HepG2 (cell line): ENCODE measurements at regions not wholly inside any gene's neighbourhood (a gene's known extent, or its start where the extent isn't known, plus 50 kb on each side); places are given as distances from the start of the nearest gene placed in this dataset.

Experiments used
- ATAC-seq: fragments of 200-7000 bp; cut with Tn5 transposase; 3 replicates; pipeline ENCODE4 v1.9.1; 2020; ENCODE audit warnings: mild to moderate bottlenecking, moderate library complexity
- BruUV-seq: library from RNA; stranded (reverse); fragments of 400-500 nt; replicated peaks from 2 replicates; lab custom pipeline; 2021; lab: Mats Ljungman, UMichigan
- CTCF ChIA-PET: fragments of 300-600 bp; formaldehyde crosslinking; extraction: SDS; loops from one replicate; lab custom pipeline; 2021; ENCODE audit warnings: low total read pairs, inconsistent platforms, low intra/inter-chr PET ratio; lab: Yijun Ruan, JAX
- POLR2A ChIA-PET: fragments of 350-600 bp; sonication (Branson Sonifier 250); formaldehyde crosslinking; loops from one replicate; lab custom pipeline; 2020; ENCODE audit warnings: antibody characterized with exemption, inconsistent platforms; lab: Yijun Ruan, JAX
- DNase-seq: peaks from one replicate; pipeline ENCODE4 v3.0.0-alpha.2; 2015; ENCODE audit warnings: low spot score
- FAIRE-seq: peaks from 3 replicates; lab custom pipeline; 2011; peaks lifted over from hg19 to GRCh38; lab: Jason Lieb, UNC
- H2AFZ ChIP-seq: one replicate; pipeline ENCODE4 v1.6.1; 2011; ENCODE audit warnings: low read length, inconsistent platforms
- H3K27ac ChIP-seq: fragments of 300-600 bp; 3 replicates; pipeline ENCODE4 v1.8.0; 2011; ENCODE audit warnings: mixed run types, mild to moderate bottlenecking, mixed read lengths, low read length, inconsistent platforms; ENCODE audit not compliant: insufficient read depth; ENCODE audit errors: extremely low read length
- H3K27me3 ChIP-seq, 2 experiments: fragments of 200-600 bp in 1 of 2; 2 replicates in 1 of 2; 3 replicates in 1 of 2; pipeline versions ENCODE4 v1.6.0 to v1.8.0; 2011; ENCODE audit warnings: low read length in 2 of 2, mild to moderate bottlenecking in 2 of 2, moderate library complexity in 2 of 2, inconsistent platforms in 1 of 2; ENCODE audit not compliant: insufficient read depth in 2 of 2, control insufficient read depth in 1 of 2
- H3K36me3 ChIP-seq, 2 experiments: fragments of 200-600 bp in 1 of 2; replicated peaks in 1 of 2; 2 replicates in 1 of 2; 3 replicates in 1 of 2; pipeline versions ENCODE4 v1.5.1 to v1.8.0; 2011; ENCODE audit warnings: low read length in 2 of 2, inconsistent platforms in 1 of 2; ENCODE audit not compliant: insufficient read depth in 2 of 2, control insufficient read depth in 1 of 2
- H3K4me1 ChIP-seq: 2 replicates; pipeline ENCODE4 v1.5.1; 2012; ENCODE audit warnings: low read length, inconsistent platforms; ENCODE audit not compliant: insufficient read depth
- H3K4me2 ChIP-seq: 2 replicates; pipeline ENCODE4 v1.6.0; 2011; ENCODE audit warnings: low read depth, low read length, inconsistent platforms
- H3K4me3 ChIP-seq, 3 experiments: fragments of 200-600 bp in 1 of 3; sonication (generic), shearing (Covaris generic) in 1 of 3; replicated peaks in 1 of 3; 2 replicates each; pipeline ENCODE4 v1.5.1; 2011 to 2016; ENCODE audit warnings: low read length in 3 of 3, inconsistent platforms in 2 of 3, low read depth in 2 of 3, mild to moderate bottlenecking in 2 of 3, control low read depth in 1 of 3, mixed read lengths in 1 of 3; ENCODE audit not compliant: insufficient read depth in 1 of 3
- H3K79me2 ChIP-seq: one replicate; pipeline ENCODE4 v1.6.1; 2011; ENCODE audit warnings: low read length, inconsistent platforms; ENCODE audit not compliant: insufficient read depth
- H3K9ac ChIP-seq: 2 replicates; pipeline ENCODE4 v1.6.0; 2011; ENCODE audit warnings: mild to moderate bottlenecking, low read depth, low read length, inconsistent platforms; ENCODE audit not compliant: insufficient read depth
- H3K9me3 ChIP-seq: 2 replicates; pipeline ENCODE4 v1.5.1; 2012; ENCODE audit warnings: mild to moderate bottlenecking, low read length
- H4K20me1 ChIP-seq: 2 replicates; pipeline ENCODE4 v1.6.0; 2011; ENCODE audit warnings: inconsistent platforms, mild to moderate bottlenecking, low read length, moderate library complexity; ENCODE audit not compliant: insufficient read depth
- AHR ChIP-seq: IDR thresholded peaks from 2 replicates; pipeline ENCODE4 v1.6.1; 2018; ENCODE audit warnings: missing genetic modification reagents, missing compliant biosample characterization
- CSRNP1 ChIP-seq: sonication (generic); formaldehyde crosslinking; IDR thresholded peaks from 2 replicates; pipeline ENCODE4 v1.8.1; 2023; ENCODE audit warnings: mild to moderate bottlenecking, missing genetic modification reagents
- GABPA ChIP-seq, 2 experiments: IDR thresholded peaks; 2 replicates each; pipeline ENCODE4 v1.6.1; 2011 to 2016; ENCODE audit warnings: low read depth in 2 of 2, low read length in 1 of 2, missing biosample characterization in 1 of 2, missing genetic modification characterization in 1 of 2
- GMEB2 ChIP-seq: IDR thresholded peaks from 2 replicates; pipeline ENCODE4 v1.6.1; 2016; ENCODE audit warnings: missing biosample characterization, missing genetic modification reagents, low read depth
- KDM1A ChIP-seq: IDR thresholded peaks from 2 replicates; pipeline ENCODE4 v1.6.1; 2016; ENCODE audit warnings: missing compliant biosample characterization
- KLF11 ChIP-seq: IDR thresholded peaks from 2 replicates; pipeline ENCODE4 v1.6.1; 2016; ENCODE audit warnings: missing compliant biosample characterization
- MED13 ChIP-seq: sonication (generic); formaldehyde crosslinking; IDR thresholded peaks from 2 replicates; pipeline ENCODE4 v1.5.0; 2020; ENCODE audit warnings: missing genetic modification reagents
- MTERF4 ChIP-seq: sonication (generic); formaldehyde crosslinking; IDR thresholded peaks from 2 replicates; pipeline ENCODE4 v1.8.0; 2023; ENCODE audit warnings: mild to moderate bottlenecking, missing genetic modification reagents
- MYC ChIP-seq: sonication (generic); formaldehyde crosslinking; IDR thresholded peaks from 2 replicates; pipeline ENCODE4 v1.9.0; 2021; ENCODE audit warnings: missing genetic modification reagents, borderline replicate concordance
- NPAS2 ChIP-seq: sonication (generic); formaldehyde crosslinking; IDR thresholded peaks from 2 replicates; pipeline ENCODE4 v1.8.0; 2022; ENCODE audit warnings: mild to moderate bottlenecking, missing genetic modification reagents, borderline replicate concordance
- PTBP1 ChIP-seq: fragments of 200-400 bp; formaldehyde crosslinking; IDR thresholded peaks from 2 replicates; pipeline ENCODE4 v1.6.1; 2018; ENCODE audit warnings: low read length, low read depth; ENCODE audit not compliant: poor library complexity, severe bottlenecking
- SMAD1 ChIP-seq: sonication (generic); formaldehyde crosslinking; IDR thresholded peaks from 2 replicates; pipeline ENCODE4 v1.4.0; 2020; ENCODE audit warnings: missing genetic modification reagents, low read depth, mild to moderate bottlenecking, borderline replicate concordance
- SMYD3 ChIP-seq: sonication (generic); formaldehyde crosslinking; IDR thresholded peaks from 2 replicates; pipeline ENCODE4 v1.8.1; 2023; ENCODE audit warnings: mild to moderate bottlenecking, missing genetic modification reagents
- SP5 ChIP-seq: IDR thresholded peaks from 2 replicates; pipeline ENCODE4 v1.6.1; 2016; ENCODE audit warnings: low read depth, borderline replicate concordance
- TGIF2 ChIP-seq: IDR thresholded peaks from 2 replicates; pipeline ENCODE4 v1.6.1; 2016; ENCODE audit warnings: control low read depth, missing compliant biosample characterization
- WIZ ChIP-seq: sonication (generic); formaldehyde crosslinking; IDR thresholded peaks from 2 replicates; pipeline ENCODE4 v1.5.1; 2020; ENCODE audit warnings: mild to moderate bottlenecking, missing genetic modification reagents
- ZNF274 ChIP-seq: sonication (generic); formaldehyde crosslinking; IDR thresholded peaks from 2 replicates; pipeline ENCODE4 v1.5.1; 2020; ENCODE audit warnings: mild to moderate bottlenecking, missing genetic modification reagents
- ZNF713 ChIP-seq: sonication (generic); formaldehyde crosslinking; IDR thresholded peaks from 2 replicates; pipeline ENCODE4 v1.4.0; 2020; ENCODE audit warnings: mild to moderate bottlenecking, missing genetic modification reagents
- WGBS: methylation state at CpG from one replicate; pipeline ENCODE4 v1.1.6; 2017; ENCODE audit warnings: low lambda C conversion rate; 5-methylcytosine and 5-hydroxymethylcytosine counted together
- in situ Hi-C: cut with HindIII; loops from 2 replicates; pipeline ENCODE4 v1.10.0; 2017; ENCODE audit warnings: low pct_unique_long_range_greater_than_20kb; ENCODE audit not compliant: extremely low pct_ligation_motif_present
- intact Hi-C: fragments of 100-400 bp; cut with micrococcal nuclease; formaldehyde crosslinking; loops from one replicate; pipeline ENCODE4 v1.10.0; 2022; ENCODE audit not compliant: unreplicated experiment

- Histone ChIP-seq H2AFZ (no peak overlapping the region), H3K4me2 (no peak overlapping the region), H3K9me3 (no peaks in the 10 kb centered on the region), H3K9ac (no peak overlapping the region), H3K4me3 (no peak overlapping the region), H3K36me3 (no peaks in the 10 kb centered on the region), H3K79me2 (no peaks in the 10 kb centered on the region), H3K27me3 (no peaks in the 10 kb centered on the region), H3K4me1 (no peaks in the 10 kb centered on the region), H4K20me1 (no peaks in the 10 kb centered on the region), H3K27ac (no peak overlapping the region)
- intact Hi-C loops: no loop called here
- ATAC-seq (no peak), FAIRE-seq (no peak), DNase-seq (no peak)
- TF ChIP-seq ZNF274 (CRISPR knock-in tag): no peak
- no peak for TF ChIP-seq SP5 (CRISPR knock-in tag)
- TF ChIP-seq SMYD3 (CRISPR knock-in tag): no peak
- no peak for TF ChIP-seq SMAD1 (CRISPR knock-in tag)
- TF ChIP-seq KDM1A (CRISPR knock-in tag): no peak
- TF ChIP-seq TGIF2 (CRISPR knock-in tag): no peak
- no peak for TF ChIP-seq MED13 (CRISPR knock-in tag)
- no peak for TF ChIP-seq KLF11 (CRISPR knock-in tag)
- no peak for TF ChIP-seq WIZ
- POLR2A ChIA-PET: no interaction called here
- 0% methylated on average over 1 of the region's 1 CpG for WGBS
- no TSS peak for BruUV-seq
- in situ Hi-C loops: no loop called here
- CTCF ChIA-PET: no interaction called here
Observed at GRCh38 chr3:109607897-109608296, 270.6 kb upstream of the DPPA4 start.

GRCh38 chr3:109608574-109608973, 271.2 kb upstream of the DPPA4 start:
- no peak for FAIRE-seq
- CTCF ChIA-PET: no interaction called here
- no peak overlapping the region for H3K27ac ChIP-seq
- no peak overlapping the region for H3K9ac ChIP-seq
- intact Hi-C loops: no loop called here
- 5% methylated on average over 9 of the region's 9 CpGs for WGBS
- in situ Hi-C loops: no loop called here
- H3K4me1 ChIP-seq: no peaks in the 10 kb centered on the region
- H3K27me3 ChIP-seq: no peaks in the 10 kb centered on the region
- no peaks in the 10 kb centered on the region for H4K20me1 ChIP-seq
- no peak for ATAC-seq
- no peak overlapping the region for H3K4me3 ChIP-seq
- POLR2A ChIA-PET: no interaction called here
- no peaks in the 10 kb centered on the region for H3K79me2 ChIP-seq
- H3K36me3 ChIP-seq: no peaks in the 10 kb centered on the region
- BruUV-seq: no TSS peak
- H3K9me3 ChIP-seq: peaks cover 5% of the 10 kb centered on the region; the same call in 1 of the 2 replicates
- DNase-seq: no peak
- H3K4me2 ChIP-seq: no peak overlapping the region
- no peak overlapping the region for H2AFZ ChIP-seq
- TF ChIP-seq MYC (CRISPR knock-in tag) (no peak), ZNF713 (CRISPR knock-in tag) (no peak), CSRNP1 (CRISPR knock-in tag) (no peak), AHR (no peak), GABPA (IDR thresholded peaks at IDR 0.05; ENCODE audit: low read depth, low read length) (no peak), GABPA (CRISPR knock-in tag; IDR thresholded peaks at IDR 0.05; ENCODE audit: low read depth) (no peak), MTERF4 (CRISPR knock-in tag) (no peak), GMEB2 (CRISPR knock-in tag) (no peak), PTBP1 (no peak), NPAS2 (no peak)
